CD14-positive monocyte (primary cell): ENCODE measurements at regions not wholly inside any gene's neighbourhood (a gene's known extent, or its start where the extent isn't known, plus 50 kb on each side); places are given as distances from the start of the nearest gene placed in this dataset.

ENCODE experiments used
- DNase-seq, 3 donors: peaks; one replicate each; pipeline ENCODE4 v3.0.0-alpha.2; 2011 to 2022
- H2AFZ ChIP-seq: 2 replicates; pipeline ENCODE4 v1.6.0; 2012; ENCODE audit warnings: mild to moderate bottlenecking, low read depth, low read length, inconsistent platforms; ENCODE audit not compliant: insufficient read depth, poor library complexity, severe bottlenecking
- H3K27ac ChIP-seq, 2 donors: 1 replicate in 1 of 2; 2 replicates in 1 of 2; pipeline ENCODE4 v1.5.1; 2012 to 2013; ENCODE audit warnings: low read length in 2 of 2, control low read depth in 1 of 2, inconsistent platforms in 1 of 2, low read depth in 1 of 2, mild to moderate bottlenecking in 1 of 2
- H3K27me3 ChIP-seq, 2 donors: one replicate each; pipeline versions ENCODE4 v1.6.0 to v1.6.1; 2011 to 2013; ENCODE audit warnings: low read length in 2 of 2; ENCODE audit not compliant: control insufficient read depth in 2 of 2, insufficient read depth in 2 of 2
- H3K36me3 ChIP-seq, 2 donors: replicated peaks in 1 of 2; 1 replicate in 1 of 2; 2 replicates in 1 of 2; pipeline versions ENCODE4 v1.5.1 to v1.6.1; 2012 to 2013; ENCODE audit warnings: low read length in 2 of 2, control low read depth in 1 of 2, inconsistent platforms in 1 of 2, mild to moderate bottlenecking in 1 of 2; ENCODE audit not compliant: insufficient read depth in 2 of 2, control insufficient read depth in 1 of 2
- H3K4me1 ChIP-seq, 2 donors: 1 replicate in 1 of 2; 2 replicates in 1 of 2; pipeline versions ENCODE4 v1.5.1 to v1.6.1; 2012 to 2013; ENCODE audit warnings: low read length in 2 of 2, control low read depth in 1 of 2, inconsistent platforms in 1 of 2, mild to moderate bottlenecking in 1 of 2, moderate library complexity in 1 of 2; ENCODE audit not compliant: insufficient read depth in 2 of 2, control insufficient read depth in 1 of 2
- H3K4me2 ChIP-seq: replicated peaks from 2 replicates; pipeline ENCODE3; 2012; ENCODE audit warnings: low read length, moderate library complexity, mild to moderate bottlenecking; ENCODE audit not compliant: poor library complexity, severe bottlenecking; ENCODE audit errors: extremely low read depth
- H3K4me3 ChIP-seq, 3 experiments: fragments of 200-600 bp in 1 of 3; sonication (generic) in 1 of 3; replicated peaks in 1 of 3; 1 replicate in 2 of 3; 2 replicates in 1 of 3; pipeline ENCODE4 v1.5.1; 2011 to 2013; ENCODE audit warnings: low read length in 3 of 3, mild to moderate bottlenecking in 3 of 3, control low read depth in 2 of 3, low read depth in 2 of 3, inconsistent platforms in 1 of 3, moderate library complexity in 1 of 3
- H3K79me2 ChIP-seq: 2 replicates; pipeline ENCODE4 v1.6.0; 2012; ENCODE audit warnings: mild to moderate bottlenecking, control low read depth, inconsistent platforms, low read length, moderate library complexity; ENCODE audit not compliant: insufficient read depth
- H3K9ac ChIP-seq: 2 replicates; pipeline ENCODE4 v1.6.0; 2017; ENCODE audit warnings: low read length, mild to moderate bottlenecking; ENCODE audit not compliant: insufficient read depth, poor library complexity, severe bottlenecking
- H3K9me3 ChIP-seq, 2 donors: replicated peaks in 1 of 2; 1 replicate in 1 of 2; 2 replicates in 1 of 2; pipeline versions ENCODE4 v1.5.1 to v1.6.1; 2012 to 2013; ENCODE audit warnings: low read length in 2 of 2, control low read depth in 1 of 2; ENCODE audit not compliant: control insufficient read depth in 1 of 2, insufficient read depth in 1 of 2
- H4K20me1 ChIP-seq: 2 replicates; pipeline ENCODE4 v1.6.0; 2012; ENCODE audit warnings: mild to moderate bottlenecking, low read length, control low read depth, moderate library complexity; ENCODE audit not compliant: insufficient read depth
- H3K27ac Mint-ChIP-seq, 7 donors: one replicate each; pipeline ENCODE4 v1.8.0; 2020; ENCODE audit warnings: mild to moderate bottlenecking in 7 of 7, mixed read lengths in 7 of 7, moderate library complexity in 6 of 7, inconsistent platforms in 2 of 7
- H3K27me3 Mint-ChIP-seq, 3 donors: one replicate each; pipeline ENCODE4 v1.8.0; 2021 to 2022; ENCODE audit warnings: low read depth in 3 of 3, mild to moderate bottlenecking in 3 of 3, mixed read lengths in 3 of 3, moderate library complexity in 3 of 3, inconsistent platforms in 1 of 3
- H3K36me3 Mint-ChIP-seq, 2 donors: one replicate each; pipeline ENCODE4 v1.8.0; 2020; ENCODE audit warnings: mixed read lengths in 2 of 2, inconsistent platforms in 1 of 2, mild to moderate bottlenecking in 1 of 2
- H3K4me1 Mint-ChIP-seq: one replicate; pipeline ENCODE4 v1.8.0; 2020; ENCODE audit warnings: mild to moderate bottlenecking, mixed read lengths
- H3K4me3 Mint-ChIP-seq, 2 donors: one replicate each; pipeline ENCODE4 v1.8.0; 2020; ENCODE audit warnings: mild to moderate bottlenecking in 2 of 2, mixed read lengths in 2 of 2, moderate library complexity in 1 of 2
- H3K9me3 Mint-ChIP-seq, 7 donors: one replicate each; pipeline ENCODE4 v1.8.0; 2020 to 2022; ENCODE audit warnings: mixed read lengths in 7 of 7, mild to moderate bottlenecking in 6 of 7, moderate library complexity in 6 of 7, inconsistent platforms in 2 of 7
- CTCF ChIP-seq: fragments of 200-600 bp; IDR thresholded peaks from one replicate; pipeline ENCODE4 v1.8.0; 2022; ENCODE audit warnings: antibody characterized with exemption, mild to moderate bottlenecking
- WGBS: methylation state at CpG from one replicate; pipeline ENCODE4 v1.1.5; 2013; ENCODE audit warnings: missing lambda C conversion rate; ENCODE audit not compliant: insufficient coverage; 5-methylcytosine and 5-hydroxymethylcytosine counted together
- intact Hi-C, 2 donors: fragments of 100-400 bp; cut with micrococcal nuclease; formaldehyde crosslinking; loops; one replicate each; pipeline versions ENCODE4 v1.15.0 to v1.15.1; 2023

DNA sequence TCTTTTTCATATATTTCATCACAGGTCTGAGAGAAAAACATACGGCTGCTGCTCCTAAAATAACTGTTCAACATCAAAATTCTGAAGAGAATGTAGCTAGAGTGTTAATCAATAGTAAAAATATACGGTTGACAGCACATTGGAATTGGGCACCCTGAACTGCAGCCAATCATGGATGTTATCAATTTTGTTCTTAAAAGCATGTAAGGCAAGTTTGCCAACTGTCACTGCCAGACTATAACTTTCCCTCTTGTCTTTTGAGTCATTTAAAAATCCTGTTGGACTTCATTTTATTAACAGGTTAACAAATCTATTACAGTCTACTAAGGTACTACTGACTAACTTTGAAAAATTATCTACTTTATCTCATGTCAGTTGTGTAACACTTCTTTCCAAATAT is 592.8 kb downstream of the HACE1 start:
- no peak overlapping the region for H2AFZ ChIP-seq
- whole genome bisulfite sequencing, result no CpG with 5 or more reads among the region's 2 CpGs

GRCh38 chr6:104256646-104257045 is 603.1 kb downstream of the HACE1 start:
- H3K4me2 ChIP-seq, result no peak overlapping the region
- H3K79me2 ChIP-seq, result no peaks in the 10 kb centered on the region
- no peak for DNase-seq
- Mint-ChIP-seq H3K27me3 (peaks cover 0 to 2% (median 0%) of the 10 kb centered on the region in 3 donors), H3K27ac (no peak overlapping the region), H3K9me3 (peaks cover 0 to 3% (median 0%) of the 10 kb centered on the region in 7 donors), H3K4me3 (no peak overlapping the region), H3K4me1 (no peaks in the 10 kb centered on the region), H3K36me3 (no peaks in the 10 kb centered on the region)
- H3K36me3 ChIP-seq, result no peaks in the 10 kb centered on the region
- H3K27me3 ChIP-seq, result no peaks in the 10 kb centered on the region
- no peak overlapping the region for H3K4me3 ChIP-seq
- WGBS, result 100% methylated on average over 1 of the region's 3 CpGs
- no peaks in the 10 kb centered on the region for H3K9me3 ChIP-seq
- no peaks in the 10 kb centered on the region for H3K4me1 ChIP-seq
- intact Hi-C loops, result no loop called here
- no peak overlapping the region for H3K27ac ChIP-seq
- no peak for TF ChIP-seq CTCF
- H3K9ac ChIP-seq, result no peak overlapping the region
- H4K20me1 ChIP-seq, result no peaks in the 10 kb centered on the region
- H2AFZ ChIP-seq, result no peak overlapping the region

More for the DNA sequence above, 592.8 kb downstream of the HACE1 start:
- no peak for TF ChIP-seq CTCF
- Histone ChIP-seq H3K4me2 (no peak overlapping the region), H3K27ac (no peak overlapping the region), H3K4me1 (no peaks in the 10 kb centered on the region), H3K36me3 (no peaks in the 10 kb centered on the region), H3K9ac (no peak overlapping the region), H4K20me1 (no peaks in the 10 kb centered on the region), H3K4me3 (no peak overlapping the region), H3K27me3 (no peaks in the 10 kb centered on the region), H3K9me3 (no peaks in the 10 kb centered on the region), H3K79me2 (no peaks in the 10 kb centered on the region)
- Mint-ChIP-seq H3K4me1 (no peaks in the 10 kb centered on the region), H3K27ac (no peak overlapping the region), H3K9me3 (no peaks in the 10 kb centered on the region), H3K27me3 (peaks cover 0 to 2% (median 2%) of the 10 kb centered on the region in 3 donors), H3K36me3 (no peaks in the 10 kb centered on the region), H3K4me3 (no peak overlapping the region)
- intact Hi-C loops, result no loop called here
- DNase-seq, result no peak
